ENCODE measurements at regions not wholly inside any gene's neighbourhood (a gene's known extent, or its start where the extent isn't known, plus 50 kb on each side); places are given as distances from the start of the nearest gene placed in this dataset.

DNA sequence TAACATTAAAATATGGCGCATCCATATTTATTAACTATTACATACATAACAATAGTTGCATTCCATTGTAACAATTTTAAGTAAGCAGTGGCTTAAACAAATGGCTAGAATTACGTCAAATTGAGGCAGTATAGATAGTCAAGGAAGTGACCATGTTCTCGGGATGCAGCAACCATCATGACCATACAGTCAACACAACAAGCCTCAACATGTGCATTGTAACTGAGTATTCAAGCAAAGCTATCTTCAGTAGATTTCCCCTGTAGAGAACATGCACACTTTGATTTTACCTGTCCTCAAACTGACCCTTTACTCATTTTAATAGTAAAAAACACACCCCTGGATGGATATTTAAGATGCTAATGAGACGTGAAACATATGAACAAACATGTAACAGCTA is 356.4 kb downstream of the HINT1 start:
- WGBS (ENCODE audit: low lambda C conversion rate) = 11% methylated on average over 4 of the region's 4 CpGs

More for the DNA sequence above, 356.4 kb downstream of the HINT1 start:
- H3K36me3 ChIP-seq (replicated peaks in 1 of 2; ENCODE audit: control insufficient read depth in 1 of 2, insufficient read depth in 2 of 2, low read length in 1 of 2) = no peaks in the 10 kb centered on the region
- no peaks in the 10 kb centered on the region for H4K20me1 ChIP-seq (ENCODE audit: insufficient read depth)
- no peaks in the 10 kb centered on the region for H3F3A ChIP-seq (replicated peaks; ENCODE audit: insufficient read depth)
- H3K9me3 ChIP-seq = no peaks in the 10 kb centered on the region
- no peak overlapping the region for H2AFZ ChIP-seq (ENCODE audit: low read depth)
- H3K27me3 ChIP-seq (ENCODE audit: insufficient read depth) = no peaks in the 10 kb centered on the region
- H3K9me2 ChIP-seq = no peaks in the 10 kb centered on the region
- no peak overlapping the region for H3K4me2 ChIP-seq
- no peak overlapping the region for H3K27ac ChIP-seq (ENCODE audit: low read depth in 2 of 2, low read length in 1 of 2)
- no peak overlapping the region for H3K4me3 ChIP-seq (ENCODE audit: low read depth in 2 of 2, low read length in 1 of 2)
- no peaks in the 10 kb centered on the region for H3K4me1 ChIP-seq (ENCODE audit: control insufficient read depth in 1 of 2, insufficient read depth in 2 of 2, low read depth in 1 of 2, low read length in 1 of 2)
- no peaks in the 10 kb centered on the region for H3K79me2 ChIP-seq (ENCODE audit: insufficient read depth)
- TF ChIP-seq YY1 (IDR thresholded peaks at IDR 0.05; ENCODE audit: low read depth) = no peak
- TF ChIP-seq, protein P1, sequence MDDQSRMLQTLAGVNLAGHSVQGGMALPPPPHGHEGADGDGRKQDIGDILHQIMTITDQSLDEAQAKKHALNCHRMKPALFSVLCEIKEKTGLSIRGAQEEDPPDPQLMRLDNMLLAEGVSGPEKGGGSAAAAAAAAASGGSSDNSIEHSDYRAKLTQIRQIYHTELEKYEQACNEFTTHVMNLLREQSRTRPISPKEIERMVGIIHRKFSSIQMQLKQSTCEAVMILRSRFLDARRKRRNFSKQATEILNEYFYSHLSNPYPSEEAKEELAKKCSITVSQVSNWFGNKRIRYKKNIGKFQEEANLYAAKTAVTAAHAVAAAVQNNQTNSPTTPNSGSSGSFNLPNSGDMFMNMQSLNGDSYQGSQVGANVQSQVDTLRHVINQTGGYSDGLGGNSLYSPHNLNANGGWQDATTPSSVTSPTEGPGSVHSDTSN (IDR thresholded peaks at IDR 0.05) = no peak
- TF ChIP-seq EP300 (IDR thresholded peaks at IDR 0.05; ENCODE audit: borderline replicate concordance in 1 of 2, low read depth in 1 of 2, low read length in 1 of 2) = no peak
- TF ChIP-seq NRF1 (IDR thresholded peaks at IDR 0.05; ENCODE audit: low read depth, low read length) = no peak
- TF ChIP-seq, protein P2, sequence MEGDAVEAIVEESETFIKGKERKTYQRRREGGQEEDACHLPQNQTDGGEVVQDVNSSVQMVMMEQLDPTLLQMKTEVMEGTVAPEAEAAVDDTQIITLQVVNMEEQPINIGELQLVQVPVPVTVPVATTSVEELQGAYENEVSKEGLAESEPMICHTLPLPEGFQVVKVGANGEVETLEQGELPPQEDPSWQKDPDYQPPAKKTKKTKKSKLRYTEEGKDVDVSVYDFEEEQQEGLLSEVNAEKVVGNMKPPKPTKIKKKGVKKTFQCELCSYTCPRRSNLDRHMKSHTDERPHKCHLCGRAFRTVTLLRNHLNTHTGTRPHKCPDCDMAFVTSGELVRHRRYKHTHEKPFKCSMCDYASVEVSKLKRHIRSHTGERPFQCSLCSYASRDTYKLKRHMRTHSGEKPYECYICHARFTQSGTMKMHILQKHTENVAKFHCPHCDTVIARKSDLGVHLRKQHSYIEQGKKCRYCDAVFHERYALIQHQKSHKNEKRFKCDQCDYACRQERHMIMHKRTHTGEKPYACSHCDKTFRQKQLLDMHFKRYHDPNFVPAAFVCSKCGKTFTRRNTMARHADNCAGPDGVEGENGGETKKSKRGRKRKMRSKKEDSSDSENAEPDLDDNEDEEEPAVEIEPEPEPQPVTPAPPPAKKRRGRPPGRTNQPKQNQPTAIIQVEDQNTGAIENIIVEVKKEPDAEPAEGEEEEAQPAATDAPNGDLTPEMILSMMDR (IDR thresholded peaks at IDR 0.05) = no peak
- no peak for TF ChIP-seq GATA2 (CRISPR knock-in tag; IDR thresholded peaks at IDR 0.05)
- no peak for TF ChIP-seq SIN3A (IDR thresholded peaks at IDR 0.05; ENCODE audit: borderline replicate concordance, low read depth, low read length)
- no peak for TF ChIP-seq FOSL2 (IDR thresholded peaks at IDR 0.05; ENCODE audit: borderline replicate concordance, low read depth)
- TF ChIP-seq, protein P3, sequence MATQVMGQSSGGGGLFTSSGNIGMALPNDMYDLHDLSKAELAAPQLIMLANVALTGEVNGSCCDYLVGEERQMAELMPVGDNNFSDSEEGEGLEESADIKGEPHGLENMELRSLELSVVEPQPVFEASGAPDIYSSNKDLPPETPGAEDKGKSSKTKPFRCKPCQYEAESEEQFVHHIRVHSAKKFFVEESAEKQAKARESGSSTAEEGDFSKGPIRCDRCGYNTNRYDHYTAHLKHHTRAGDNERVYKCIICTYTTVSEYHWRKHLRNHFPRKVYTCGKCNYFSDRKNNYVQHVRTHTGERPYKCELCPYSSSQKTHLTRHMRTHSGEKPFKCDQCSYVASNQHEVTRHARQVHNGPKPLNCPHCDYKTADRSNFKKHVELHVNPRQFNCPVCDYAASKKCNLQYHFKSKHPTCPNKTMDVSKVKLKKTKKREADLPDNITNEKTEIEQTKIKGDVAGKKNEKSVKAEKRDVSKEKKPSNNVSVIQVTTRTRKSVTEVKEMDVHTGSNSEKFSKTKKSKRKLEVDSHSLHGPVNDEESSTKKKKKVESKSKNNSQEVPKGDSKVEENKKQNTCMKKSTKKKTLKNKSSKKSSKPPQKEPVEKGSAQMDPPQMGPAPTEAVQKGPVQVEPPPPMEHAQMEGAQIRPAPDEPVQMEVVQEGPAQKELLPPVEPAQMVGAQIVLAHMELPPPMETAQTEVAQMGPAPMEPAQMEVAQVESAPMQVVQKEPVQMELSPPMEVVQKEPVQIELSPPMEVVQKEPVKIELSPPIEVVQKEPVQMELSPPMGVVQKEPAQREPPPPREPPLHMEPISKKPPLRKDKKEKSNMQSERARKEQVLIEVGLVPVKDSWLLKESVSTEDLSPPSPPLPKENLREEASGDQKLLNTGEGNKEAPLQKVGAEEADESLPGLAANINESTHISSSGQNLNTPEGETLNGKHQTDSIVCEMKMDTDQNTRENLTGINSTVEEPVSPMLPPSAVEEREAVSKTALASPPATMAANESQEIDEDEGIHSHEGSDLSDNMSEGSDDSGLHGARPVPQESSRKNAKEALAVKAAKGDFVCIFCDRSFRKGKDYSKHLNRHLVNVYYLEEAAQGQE (IDR thresholded peaks at IDR 0.05; ENCODE audit: low read depth, low read length) = no peak
- TF ChIP-seq, protein P4, sequence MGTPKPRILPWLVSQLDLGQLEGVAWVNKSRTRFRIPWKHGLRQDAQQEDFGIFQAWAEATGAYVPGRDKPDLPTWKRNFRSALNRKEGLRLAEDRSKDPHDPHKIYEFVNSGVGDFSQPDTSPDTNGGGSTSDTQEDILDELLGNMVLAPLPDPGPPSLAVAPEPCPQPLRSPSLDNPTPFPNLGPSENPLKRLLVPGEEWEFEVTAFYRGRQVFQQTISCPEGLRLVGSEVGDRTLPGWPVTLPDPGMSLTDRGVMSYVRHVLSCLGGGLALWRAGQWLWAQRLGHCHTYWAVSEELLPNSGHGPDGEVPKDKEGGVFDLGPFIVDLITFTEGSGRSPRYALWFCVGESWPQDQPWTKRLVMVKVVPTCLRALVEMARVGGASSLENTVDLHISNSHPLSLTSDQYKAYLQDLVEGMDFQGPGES (IDR thresholded peaks at IDR 0.05; ENCODE audit: low read depth, low read length) = no peak
- no peak for TF ChIP-seq ELF1 (IDR thresholded peaks at IDR 0.05)
- TF ChIP-seq, protein P5, sequence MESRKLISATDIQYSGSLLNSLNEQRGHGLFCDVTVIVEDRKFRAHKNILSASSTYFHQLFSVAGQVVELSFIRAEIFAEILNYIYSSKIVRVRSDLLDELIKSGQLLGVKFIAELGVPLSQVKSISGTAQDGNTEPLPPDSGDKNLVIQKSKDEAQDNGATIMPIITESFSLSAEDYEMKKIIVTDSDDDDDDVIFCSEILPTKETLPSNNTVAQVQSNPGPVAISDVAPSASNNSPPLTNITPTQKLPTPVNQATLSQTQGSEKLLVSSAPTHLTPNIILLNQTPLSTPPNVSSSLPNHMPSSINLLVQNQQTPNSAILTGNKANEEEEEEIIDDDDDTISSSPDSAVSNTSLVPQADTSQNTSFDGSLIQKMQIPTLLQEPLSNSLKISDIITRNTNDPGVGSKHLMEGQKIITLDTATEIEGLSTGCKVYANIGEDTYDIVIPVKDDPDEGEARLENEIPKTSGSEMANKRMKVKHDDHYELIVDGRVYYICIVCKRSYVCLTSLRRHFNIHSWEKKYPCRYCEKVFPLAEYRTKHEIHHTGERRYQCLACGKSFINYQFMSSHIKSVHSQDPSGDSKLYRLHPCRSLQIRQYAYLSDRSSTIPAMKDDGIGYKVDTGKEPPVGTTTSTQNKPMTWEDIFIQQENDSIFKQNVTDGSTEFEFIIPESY (IDR thresholded peaks at IDR 0.05; ENCODE audit: borderline replicate concordance, low read depth) = no peak
- no peak for TF ChIP-seq TCF12 (IDR thresholded peaks at IDR 0.05)
- TF ChIP-seq EZH2phosphoT487 (IDR thresholded peaks at IDR 0.05; ENCODE audit: borderline replicate concordance, low read depth) = no peak
- TF ChIP-seq GABPA (IDR thresholded peaks at IDR 0.05; ENCODE audit: low read depth) = no peak
- TF ChIP-seq RXRA (IDR thresholded peaks at IDR 0.05; ENCODE audit: borderline replicate concordance, low read depth) = no peak
- TF ChIP-seq TAF1 (IDR thresholded peaks at IDR 0.05; ENCODE audit: borderline replicate concordance, low read depth, low read length) = no peak
- TF ChIP-seq, protein P6, sequence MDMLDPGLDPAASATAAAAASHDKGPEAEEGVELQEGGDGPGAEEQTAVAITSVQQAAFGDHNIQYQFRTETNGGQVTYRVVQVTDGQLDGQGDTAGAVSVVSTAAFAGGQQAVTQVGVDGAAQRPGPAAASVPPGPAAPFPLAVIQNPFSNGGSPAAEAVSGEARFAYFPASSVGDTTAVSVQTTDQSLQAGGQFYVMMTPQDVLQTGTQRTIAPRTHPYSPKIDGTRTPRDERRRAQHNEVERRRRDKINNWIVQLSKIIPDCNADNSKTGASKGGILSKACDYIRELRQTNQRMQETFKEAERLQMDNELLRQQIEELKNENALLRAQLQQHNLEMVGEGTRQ (IDR thresholded peaks at IDR 0.05; ENCODE audit: borderline replicate concordance, low read depth, low read length) = no peak
- TF ChIP-seq MEF2A (IDR thresholded peaks at IDR 0.05; ENCODE audit: borderline replicate concordance, low read depth) = no peak
- no peak overlapping the region for H3K9ac ChIP-seq
- CTCF ChIA-PET = no interaction called here
- no peak for DNase-seq
- POLR2A ChIA-PET = no interaction called here
